ENCODE measurements at regions not wholly inside any gene's neighbourhood (a gene's known extent, or its start where the extent isn't known, plus 50 kb on each side); places are given as distances from the start of the nearest gene placed in this dataset.
A peak's percentile ranks its signal among the peaks of the same experiment; 100 is the strongest.

DNA sequence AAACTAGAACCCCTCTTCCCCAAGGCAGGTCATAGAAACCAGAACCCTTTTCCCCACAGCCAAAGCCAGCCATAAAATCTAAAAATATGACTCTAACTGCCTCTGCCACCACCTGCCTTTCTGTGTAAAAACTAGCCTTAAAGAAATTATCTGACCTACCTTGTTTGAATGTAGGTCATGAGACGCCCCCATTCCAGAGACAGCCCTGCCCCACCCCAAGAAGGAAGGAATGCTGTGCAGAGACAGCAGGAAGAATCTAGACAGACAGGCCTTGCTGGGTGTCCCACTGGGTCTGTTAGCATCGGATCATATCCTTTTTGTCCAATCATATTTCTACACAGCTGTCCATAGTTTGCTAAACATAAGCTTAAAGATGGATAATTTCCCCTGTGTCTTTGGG, 128.4 kb upstream of the RAB4A start:
- no peak for DNase-seq (ENCODE audit: extremely low spot score)
- TF ChIP-seq TARDBP (IDR thresholded peaks at IDR 0.05): no peak
- TF ChIP-seq L3MBTL2 (conservative IDR thresholded peaks at IDR 0.05): no peak
- no peak for TF ChIP-seq LEF1 (IDR thresholded peaks at IDR 0.05; ENCODE audit: borderline replicate concordance)
- TF ChIP-seq HDGF (IDR thresholded peaks at IDR 0.05; ENCODE audit: borderline replicate concordance): no peak
- no peak for TF ChIP-seq ZNF384 (IDR thresholded peaks at IDR 0.05)
- TF ChIP-seq BHLHE40 (IDR thresholded peaks at IDR 0.05; ENCODE audit: borderline replicate concordance): no peak
- TF ChIP-seq FOXA1 (IDR thresholded peaks at IDR 0.05): no peak
- TF ChIP-seq FOXK2 (IDR thresholded peaks at IDR 0.05): no peak
- no peak for TF ChIP-seq SP1 (IDR thresholded peaks at IDR 0.05)
- TF ChIP-seq NFRKB (IDR thresholded peaks at IDR 0.05): no peak
- POLR2A ChIA-PET: no interaction called here
- CTCF ChIA-PET: no interaction called here

DNA sequence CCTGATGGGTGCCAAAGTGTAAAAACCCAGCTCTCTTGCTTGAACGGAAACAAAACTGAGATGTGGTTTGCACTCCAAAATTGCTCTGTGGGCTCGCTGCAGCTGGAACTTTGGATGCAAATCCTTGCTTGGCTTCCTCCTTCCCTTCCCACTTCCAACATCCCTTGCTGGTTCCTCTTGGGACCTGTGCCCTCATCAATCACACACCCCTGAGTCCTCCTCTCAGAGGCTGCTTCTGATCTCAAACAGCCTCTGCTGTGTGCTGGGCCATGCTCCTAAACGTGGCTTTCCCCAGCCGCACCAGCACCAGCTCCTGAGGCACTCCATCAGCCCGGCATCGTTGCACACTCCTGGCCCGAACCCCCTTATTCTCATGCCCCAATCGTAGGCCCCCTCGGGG, 124.3 kb upstream of the RAB4A start:
- DNase-seq (ENCODE audit: extremely low spot score): no peak
- ChIA-PET POLR2A (no interaction called here), CTCF (no interaction called here)
- TF ChIP-seq NFRKB (IDR thresholded peaks at IDR 0.05) (no peak), ARNT (IDR thresholded peaks at IDR 0.05) (no peak), FOXM1 (IDR thresholded peaks at IDR 0.05; ENCODE audit: borderline replicate concordance) (no peak), HDGF (IDR thresholded peaks at IDR 0.05; ENCODE audit: borderline replicate concordance) (no peak), CTBP1 (IDR thresholded peaks at IDR 0.05; ENCODE audit: borderline replicate concordance) (no peak), L3MBTL2 (conservative IDR thresholded peaks at IDR 0.05) (no peak), ELF4 (IDR thresholded peaks at IDR 0.05) (no peak), ZNF384 (IDR thresholded peaks at IDR 0.05) (no peak), LEF1 (IDR thresholded peaks at IDR 0.05; ENCODE audit: borderline replicate concordance) (no peak), BHLHE40 (IDR thresholded peaks at IDR 0.05; ENCODE audit: borderline replicate concordance) (no peak), SUZ12 (IDR thresholded peaks at IDR 0.05) (no peak), TARDBP (IDR thresholded peaks at IDR 0.05) (no peak), FOXK2 (IDR thresholded peaks at IDR 0.05) (no peak), SP1 (IDR thresholded peaks at IDR 0.05) (no peak), FOXA1 (IDR thresholded peaks at IDR 0.05) (no peak)
- TF ChIP-seq, protein P1, sequence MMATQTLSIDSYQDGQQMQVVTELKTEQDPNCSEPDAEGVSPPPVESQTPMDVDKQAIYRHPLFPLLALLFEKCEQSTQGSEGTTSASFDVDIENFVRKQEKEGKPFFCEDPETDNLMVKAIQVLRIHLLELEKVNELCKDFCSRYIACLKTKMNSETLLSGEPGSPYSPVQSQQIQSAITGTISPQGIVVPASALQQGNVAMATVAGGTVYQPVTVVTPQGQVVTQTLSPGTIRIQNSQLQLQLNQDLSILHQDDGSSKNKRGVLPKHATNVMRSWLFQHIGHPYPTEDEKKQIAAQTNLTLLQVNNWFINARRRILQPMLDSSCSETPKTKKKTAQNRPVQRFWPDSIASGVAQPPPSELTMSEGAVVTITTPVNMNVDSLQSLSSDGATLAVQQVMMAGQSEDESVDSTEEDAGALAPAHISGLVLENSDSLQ (IDR thresholded peaks at IDR 0.05): no peak

DNA sequence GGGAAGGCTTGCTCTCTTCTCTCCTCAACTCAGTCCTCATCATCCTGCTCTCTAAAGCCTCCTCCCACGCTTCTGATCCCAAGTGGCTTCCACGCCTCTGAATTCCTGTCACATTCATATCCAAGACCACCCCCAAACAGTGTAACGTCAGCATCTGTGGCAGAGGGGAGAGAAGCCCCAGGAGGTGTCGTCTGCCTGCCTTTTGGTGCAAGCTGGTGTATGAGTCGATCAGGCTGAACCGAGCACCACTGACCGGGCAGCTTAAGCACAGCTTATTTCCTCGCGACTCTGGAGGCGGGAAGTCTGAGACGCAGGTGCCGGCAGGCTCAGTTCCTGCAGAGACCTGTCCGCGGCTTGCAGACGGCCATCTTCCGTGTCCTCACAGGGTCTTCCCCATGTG, 123.8 kb upstream of the RAB4A start:
- POLR2A ChIA-PET: no interaction called here
- TF ChIP-seq FOXA1 (IDR thresholded peaks at IDR 0.05): no peak
- TF ChIP-seq NFRKB (IDR thresholded peaks at IDR 0.05): no peak
- TF ChIP-seq FOXM1 (IDR thresholded peaks at IDR 0.05; ENCODE audit: borderline replicate concordance): no peak
- no peak for TF ChIP-seq BHLHE40 (IDR thresholded peaks at IDR 0.05; ENCODE audit: borderline replicate concordance)
- no peak for TF ChIP-seq ZNF384 (IDR thresholded peaks at IDR 0.05)
- TF ChIP-seq CTBP1 (IDR thresholded peaks at IDR 0.05; ENCODE audit: borderline replicate concordance): no peak
- no peak for TF ChIP-seq SP1 (IDR thresholded peaks at IDR 0.05)
- no peak for TF ChIP-seq TARDBP (IDR thresholded peaks at IDR 0.05)
- TF ChIP-seq SUZ12 (IDR thresholded peaks at IDR 0.05): no peak
- TF ChIP-seq L3MBTL2 (conservative IDR thresholded peaks at IDR 0.05): no peak
- no peak for TF ChIP-seq ARNT (IDR thresholded peaks at IDR 0.05)
- TF ChIP-seq, protein P1 (IDR thresholded peaks at IDR 0.05): no peak
- TF ChIP-seq FOXK2 (IDR thresholded peaks at IDR 0.05): no peak
- TF ChIP-seq ELF4 (IDR thresholded peaks at IDR 0.05): no peak
- no peak for TF ChIP-seq HDGF (IDR thresholded peaks at IDR 0.05; ENCODE audit: borderline replicate concordance)
- no peak for DNase-seq (ENCODE audit: extremely low spot score)
- CTCF ChIA-PET: no interaction called here

DNA sequence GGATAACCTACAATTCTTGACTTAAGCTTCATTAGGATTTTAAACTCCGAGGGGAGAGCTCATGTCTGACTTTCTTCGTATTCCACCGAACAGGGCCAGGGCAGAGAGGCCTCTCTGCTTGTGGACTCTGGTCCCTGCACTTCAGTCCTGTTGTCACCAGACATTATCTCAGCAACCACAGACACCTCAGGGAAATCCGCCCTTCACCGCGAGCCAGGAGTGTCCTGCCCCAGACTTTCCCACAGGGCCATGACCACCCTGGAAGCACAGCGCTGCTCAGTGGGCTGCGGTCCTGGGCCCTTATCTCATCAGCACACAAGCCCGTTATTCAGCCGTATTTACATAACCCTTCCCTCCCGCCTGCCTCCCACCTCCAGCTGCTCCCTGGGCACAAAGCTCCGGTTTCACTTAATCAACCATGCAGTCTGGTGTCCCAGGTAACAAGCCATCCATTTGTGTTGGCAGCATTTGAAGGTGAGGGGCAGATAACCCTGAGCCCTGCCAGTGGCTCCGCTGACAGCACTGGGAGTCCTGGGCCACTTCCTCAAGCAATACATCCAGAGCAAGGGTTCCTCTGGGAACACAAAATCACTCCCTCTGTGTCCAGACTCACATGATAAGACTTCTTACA, 122.8 kb upstream of the RAB4A start:
- DNase-seq (ENCODE audit: extremely low spot score): peak; percentile 48
- POLR2A ChIA-PET: interaction anchor here (0.7 kb wide), 1 partner anchor 245 kb away, joined by 4 read pairs; no protein-coding TSS in a partner anchor
- CTCF ChIA-PET: interaction anchor here (0.6 kb wide), 1 partner anchor 337 kb away, joined by 3 read pairs; no protein-coding TSS in a partner anchor
- TF ChIP-seq, protein P1 (IDR thresholded peaks at IDR 0.05): no peak
- no peak for TF ChIP-seq BHLHE40 (IDR thresholded peaks at IDR 0.05; ENCODE audit: borderline replicate concordance)
- TF ChIP-seq FOXK2 (IDR thresholded peaks at IDR 0.05): no peak
- no peak for TF ChIP-seq TARDBP (IDR thresholded peaks at IDR 0.05)
- TF ChIP-seq ARNT (IDR thresholded peaks at IDR 0.05): no peak
- TF ChIP-seq ZNF384 (IDR thresholded peaks at IDR 0.05): no peak
- TF ChIP-seq CTBP1 (IDR thresholded peaks at IDR 0.05; ENCODE audit: borderline replicate concordance): no peak
- TF ChIP-seq LEF1 (IDR thresholded peaks at IDR 0.05; ENCODE audit: borderline replicate concordance): no peak
- TF ChIP-seq FOXA1 (IDR thresholded peaks at IDR 0.05): no peak
- no peak for TF ChIP-seq SP1 (IDR thresholded peaks at IDR 0.05)
- TF ChIP-seq ELF4 (IDR thresholded peaks at IDR 0.05): no peak

DNA sequence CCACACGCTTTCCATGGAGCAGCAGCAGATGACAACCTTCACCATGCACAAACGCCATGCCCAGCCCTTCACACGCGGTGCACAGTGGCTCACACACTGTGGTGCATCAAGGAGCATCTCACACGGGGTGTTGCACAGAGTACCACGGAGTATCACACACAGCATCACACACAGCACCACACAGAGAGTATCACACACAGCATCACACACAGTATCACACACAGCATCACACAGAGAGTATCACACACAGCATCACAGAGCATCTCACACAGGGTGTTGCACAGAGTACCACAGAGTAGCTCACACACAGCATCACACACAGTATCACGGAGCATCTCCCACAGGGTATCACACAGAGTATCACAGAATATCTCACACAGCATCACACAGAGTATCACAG, 122.2 kb upstream of the RAB4A start:
- no peak for TF ChIP-seq ZNF384 (IDR thresholded peaks at IDR 0.05)
- TF ChIP-seq TARDBP (IDR thresholded peaks at IDR 0.05): 0 out of 2 replicates have a peak, but pooled peaks have one; percentile 7
- CTCF ChIA-PET: interaction anchor here (0.6 kb wide), 1 partner anchor 338 kb away, joined by 3 read pairs; no protein-coding TSS in a partner anchor
- DNase-seq (ENCODE audit: extremely low spot score): no peak
- POLR2A ChIA-PET: no interaction called here

DNA sequence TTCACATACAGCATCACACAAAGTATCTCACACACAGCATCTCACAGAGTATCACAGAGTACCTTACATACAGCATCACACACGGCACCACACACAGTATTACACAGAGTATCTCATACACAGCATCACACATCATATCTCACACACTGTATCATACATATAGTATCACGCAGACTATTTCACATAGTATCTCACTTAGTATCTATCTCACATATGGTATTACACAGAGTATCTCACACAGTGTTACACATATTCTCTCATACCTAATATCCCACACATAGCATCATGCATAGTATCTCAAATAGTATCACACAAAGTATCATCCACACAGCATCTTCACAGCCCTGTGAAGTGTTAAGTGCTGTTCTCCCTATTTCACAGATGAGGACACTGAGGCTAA, 121.5 kb upstream of the RAB4A start:
- ChIA-PET POLR2A (no interaction called here), CTCF (no interaction called here)
- TF ChIP-seq ZNF384 (IDR thresholded peaks at IDR 0.05): no peak
- TF ChIP-seq TARDBP (IDR thresholded peaks at IDR 0.05): no peak
- TF ChIP-seq LEF1 (IDR thresholded peaks at IDR 0.05; ENCODE audit: borderline replicate concordance): no peak
- no peak for DNase-seq (ENCODE audit: extremely low spot score)
